CD8-positive, alpha-beta memory T cell (primary cell): ENCODE measurements at regions not wholly inside any gene's neighbourhood (a gene's known extent, or its start where the extent isn't known, plus 50 kb on each side); places are given as distances from the start of the nearest gene placed in this dataset.

ENCODE experiments used
- CTCF ChIA-PET: fragments of 350-600 bp; sonication (Branson Sonifier 250); formaldehyde crosslinking; loops from one replicate; lab custom pipeline; 2021; ENCODE audit warnings: antibody characterized with exemption; lab: Charles Lee
- POLR2A ChIA-PET: fragments of 350-600 bp; sonication (Branson Sonifier 250); formaldehyde crosslinking; loops from one replicate; lab custom pipeline; 2021; ENCODE audit warnings: antibody characterized with exemption; lab: Charles Lee
- DNase-seq, 5 donors: peaks; one replicate each; pipeline versions ENCODE4 v3.0.0 to v3.0.0-alpha.2; 2020 to 2022; ENCODE audit warnings: mixed read lengths in 1 of 5
- H3K27ac ChIP-seq: one replicate; pipeline ENCODE4 v1.7.0; 2013; ENCODE audit warnings: low read depth, mild to moderate bottlenecking, low read length, moderate library complexity
- H3K27me3 ChIP-seq: 2 replicates; pipeline ENCODE4 v1.7.0; 2013; ENCODE audit warnings: low read length, mild to moderate bottlenecking; ENCODE audit not compliant: insufficient read depth, poor library complexity, severe bottlenecking
- H3K36me3 ChIP-seq: 2 replicates; pipeline ENCODE4 v1.7.0; 2013; ENCODE audit warnings: mild to moderate bottlenecking, low read length, moderate library complexity; ENCODE audit not compliant: insufficient read depth
- H3K4me1 ChIP-seq: 2 replicates; pipeline ENCODE4 v1.7.0; 2013; ENCODE audit warnings: mild to moderate bottlenecking, low read length, moderate library complexity; ENCODE audit not compliant: insufficient read depth
- H3K4me3 ChIP-seq: 2 replicates; pipeline ENCODE4 v1.7.0; 2013; ENCODE audit warnings: mild to moderate bottlenecking, low read length
- H3K9me3 ChIP-seq: 2 replicates; pipeline ENCODE4 v1.7.0; 2013; ENCODE audit warnings: mild to moderate bottlenecking, low read length
- H3K27ac Mint-ChIP-seq, 8 donors: one replicate each; pipeline ENCODE4 v1.8.0; 2020 to 2021; ENCODE audit warnings: mixed read lengths in 8 of 8, mild to moderate bottlenecking in 6 of 8, inconsistent platforms in 3 of 8, moderate library complexity in 3 of 8
- H3K27me3 Mint-ChIP-seq, 2 donors: one replicate each; pipeline ENCODE4 v1.8.0; 2020 to 2021; ENCODE audit warnings: mixed read lengths in 2 of 2, mild to moderate bottlenecking in 1 of 2, moderate library complexity in 1 of 2
- H3K36me3 Mint-ChIP-seq, 3 donors: one replicate each; pipeline ENCODE4 v1.8.0; 2020 to 2021; ENCODE audit warnings: mixed read lengths in 3 of 3, inconsistent platforms in 1 of 3, mild to moderate bottlenecking in 1 of 3
- H3K4me1 Mint-ChIP-seq, 3 donors: one replicate each; pipeline ENCODE4 v1.8.0; 2020 to 2021; ENCODE audit warnings: mixed read lengths in 3 of 3, inconsistent platforms in 1 of 3, mild to moderate bottlenecking in 1 of 3
- H3K4me3 Mint-ChIP-seq, 7 donors: one replicate each; pipeline ENCODE4 v1.8.0; 2020 to 2021; ENCODE audit warnings: mixed read lengths in 7 of 7, mild to moderate bottlenecking in 6 of 7, moderate library complexity in 4 of 7, inconsistent platforms in 2 of 7
- H3K9me3 Mint-ChIP-seq, 5 donors: one replicate each; pipeline ENCODE4 v1.8.0; 2020 to 2022; ENCODE audit warnings: mixed read lengths in 5 of 5, mild to moderate bottlenecking in 3 of 5, moderate library complexity in 2 of 5, inconsistent platforms in 1 of 5

- H3K4me1 ChIP-seq = no peaks in the 10 kb centered on the region
- H3K4me3 ChIP-seq = no peak overlapping the region
- H3K27ac Mint-ChIP-seq = no peak overlapping the region
- no peaks in the 10 kb centered on the region for H3K9me3 ChIP-seq
- H3K36me3 ChIP-seq = no peaks in the 10 kb centered on the region
- H3K27ac ChIP-seq = no peak overlapping the region
- no peaks in the 10 kb centered on the region for H3K9me3 Mint-ChIP-seq
- no peak overlapping the region for H3K4me3 Mint-ChIP-seq
- ChIA-PET CTCF (no interaction called here), POLR2A (no interaction called here)
- no peak for DNase-seq
- peaks cover 6 to 17% of the 10 kb centered on the region in 2 donors for H3K27me3 Mint-ChIP-seq
- H3K27me3 ChIP-seq = no peaks in the 10 kb centered on the region
- no peaks in the 10 kb centered on the region for H3K4me1 Mint-ChIP-seq
- no peaks in the 10 kb centered on the region for H3K36me3 Mint-ChIP-seq
Measured at GRCh38 chr13:44229371-44230030, 144.1 kb upstream of the SERP2 start.

- Histone ChIP-seq H3K27ac (no peak overlapping the region), H3K4me1 (no peaks in the 10 kb centered on the region), H3K4me3 (no peak overlapping the region), H3K27me3 (no peaks in the 10 kb centered on the region), H3K36me3 (no peaks in the 10 kb centered on the region), H3K9me3 (no peaks in the 10 kb centered on the region)
- Mint-ChIP-seq H3K27ac (no peak overlapping the region), H3K9me3 (no peaks in the 10 kb centered on the region), H3K36me3 (no peaks in the 10 kb centered on the region), H3K4me1 (no peaks in the 10 kb centered on the region), H3K4me3 (no peak overlapping the region), H3K27me3 (peaks cover 6 to 18% of the 10 kb centered on the region in 2 donors)
- POLR2A ChIA-PET = no interaction called here
- no peak for DNase-seq
- CTCF ChIA-PET = no interaction called here
Measured at GRCh38 chr13:44230071-44230470, 143.6 kb upstream of the SERP2 start.

GRCh38 chr13:44230736-44231135 is 142.9 kb upstream of the SERP2 start:
- H3K27me3 ChIP-seq = no peaks in the 10 kb centered on the region
- H3K4me3 ChIP-seq = no peak overlapping the region
- no peaks in the 10 kb centered on the region for H3K36me3 ChIP-seq
- Mint-ChIP-seq H3K36me3 (no peaks in the 10 kb centered on the region), H3K27me3 (peaks cover 6 to 18% of the 10 kb centered on the region in 2 donors), H3K27ac (no peak overlapping the region), H3K4me3 (no peak overlapping the region), H3K9me3 (no peaks in the 10 kb centered on the region), H3K4me1 (no peaks in the 10 kb centered on the region)
- ChIA-PET CTCF (no interaction called here), POLR2A (no interaction called here)
- H3K4me1 ChIP-seq = no peaks in the 10 kb centered on the region
- H3K9me3 ChIP-seq = no peaks in the 10 kb centered on the region
- no peak for DNase-seq
- H3K27ac ChIP-seq = no peak overlapping the region

- Mint-ChIP-seq H3K36me3 (no peaks in the 10 kb centered on the region), H3K9me3 (no peaks in the 10 kb centered on the region), H3K4me3 (no peak overlapping the region), H3K27ac (peak overlapping the region in 1 of 8 donors; percentile 73), H3K4me1 (no peaks in the 10 kb centered on the region), H3K27me3 (peaks cover 6 to 18% of the 10 kb centered on the region in 2 donors)
- ChIA-PET CTCF (no interaction called here), POLR2A (no interaction called here)
- no peaks in the 10 kb centered on the region for H3K9me3 ChIP-seq
- H3K36me3 ChIP-seq = no peaks in the 10 kb centered on the region
- H3K4me3 ChIP-seq = no peak overlapping the region
- no peaks in the 10 kb centered on the region for H3K4me1 ChIP-seq
- DNase-seq = no peak
- no peaks in the 10 kb centered on the region for H3K27me3 ChIP-seq
- H3K27ac ChIP-seq = no peak overlapping the region
Measured at GRCh38 chr13:44231786-44232516, 141.7 kb upstream of the SERP2 start.

GRCh38 chr13:44232774-44233173 is 140.8 kb upstream of the SERP2 start:
- no peaks in the 10 kb centered on the region for H3K27me3 ChIP-seq
- H3K27ac ChIP-seq = no peak overlapping the region
- H3K27ac Mint-ChIP-seq = no peak overlapping the region
- no peaks in the 10 kb centered on the region for H3K4me1 ChIP-seq
- ChIA-PET POLR2A (no interaction called here), CTCF (no interaction called here)
- no peak overlapping the region for H3K4me3 Mint-ChIP-seq
- H3K4me3 ChIP-seq = no peak overlapping the region
- DNase-seq = no peak
- no peaks in the 10 kb centered on the region for H3K9me3 ChIP-seq
- H3K36me3 Mint-ChIP-seq = no peaks in the 10 kb centered on the region
- H3K27me3 Mint-ChIP-seq = peaks cover 6 to 16% of the 10 kb centered on the region in 2 donors
- H3K4me1 Mint-ChIP-seq = peaks cover 0 to 4% (median 0%) of the 10 kb centered on the region in 3 donors
- no peaks in the 10 kb centered on the region for H3K9me3 Mint-ChIP-seq
- H3K36me3 ChIP-seq = no peaks in the 10 kb centered on the region

- Mint-ChIP-seq H3K27me3 (peaks cover 6 to 15% of the 10 kb centered on the region in 2 donors), H3K36me3 (no peaks in the 10 kb centered on the region), H3K9me3 (no peaks in the 10 kb centered on the region), H3K4me3 (no peak overlapping the region), H3K27ac (no peak overlapping the region), H3K4me1 (peaks cover 0 to 4% (median 0%) of the 10 kb centered on the region in 3 donors)
- no peaks in the 10 kb centered on the region for H3K27me3 ChIP-seq
- no peak overlapping the region for H3K27ac ChIP-seq
- no peaks in the 10 kb centered on the region for H3K36me3 ChIP-seq
- no peak overlapping the region for H3K4me3 ChIP-seq
- ChIA-PET CTCF (interaction anchor here (1.1 kb wide), 1 partner anchor 203 kb away, joined by 3 read pairs; no protein-coding TSS in a partner anchor), POLR2A (no interaction called here)
- H3K9me3 ChIP-seq = no peaks in the 10 kb centered on the region
- DNase-seq = no peak
- H3K4me1 ChIP-seq = no peaks in the 10 kb centered on the region
Measured at GRCh38 chr13:44234566-44234965, 139.1 kb upstream of the SERP2 start.

GRCh38 chr13:44236370-44236769 is 137.3 kb upstream of the SERP2 start:
- Histone ChIP-seq H3K4me3 (no peak overlapping the region), H3K36me3 (no peaks in the 10 kb centered on the region), H3K27ac (no peak overlapping the region), H3K27me3 (no peaks in the 10 kb centered on the region), H3K9me3 (no peaks in the 10 kb centered on the region), H3K4me1 (no peaks in the 10 kb centered on the region)
- no peak for DNase-seq
- Mint-ChIP-seq H3K4me1 (peaks cover 0 to 4% (median 0%) of the 10 kb centered on the region in 3 donors), H3K27ac (no peak overlapping the region), H3K9me3 (no peaks in the 10 kb centered on the region), H3K4me3 (no peak overlapping the region), H3K36me3 (no peaks in the 10 kb centered on the region), H3K27me3 (peaks cover 6 to 15% of the 10 kb centered on the region in 2 donors)
- CTCF ChIA-PET = no interaction called here
- POLR2A ChIA-PET = no interaction called here

- Histone ChIP-seq H3K4me3 (no peak overlapping the region), H3K4me1 (no peaks in the 10 kb centered on the region), H3K9me3 (no peaks in the 10 kb centered on the region), H3K27ac (no peak overlapping the region), H3K27me3 (no peaks in the 10 kb centered on the region), H3K36me3 (no peaks in the 10 kb centered on the region)
- Mint-ChIP-seq H3K9me3 (no peaks in the 10 kb centered on the region), H3K27me3 (peaks cover 6 to 12% of the 10 kb centered on the region in 2 donors), H3K4me3 (no peak overlapping the region), H3K36me3 (no peaks in the 10 kb centered on the region), H3K27ac (no peak overlapping the region), H3K4me1 (peaks cover 0 to 4% (median 0%) of the 10 kb centered on the region in 3 donors)
- ChIA-PET POLR2A (no interaction called here), CTCF (no interaction called here)
- DNase-seq = no peak
Measured at GRCh38 chr13:44236801-44237207, 136.8 kb upstream of the SERP2 start.
